IPS DF 4.7 (cell line): ENCODE measurements at regions not wholly inside any gene's neighbourhood (a gene's known extent, or its start where the extent isn't known, plus 50 kb on each side); places are given as distances from the start of the nearest gene placed in this dataset.

Experiments
- DNase-seq: peaks from one replicate; pipeline ENCODE4 v3.0.0-alpha.2; 2013; ENCODE audit warnings: low spot score; ENCODE audit errors: extremely low read depth

DNA sequence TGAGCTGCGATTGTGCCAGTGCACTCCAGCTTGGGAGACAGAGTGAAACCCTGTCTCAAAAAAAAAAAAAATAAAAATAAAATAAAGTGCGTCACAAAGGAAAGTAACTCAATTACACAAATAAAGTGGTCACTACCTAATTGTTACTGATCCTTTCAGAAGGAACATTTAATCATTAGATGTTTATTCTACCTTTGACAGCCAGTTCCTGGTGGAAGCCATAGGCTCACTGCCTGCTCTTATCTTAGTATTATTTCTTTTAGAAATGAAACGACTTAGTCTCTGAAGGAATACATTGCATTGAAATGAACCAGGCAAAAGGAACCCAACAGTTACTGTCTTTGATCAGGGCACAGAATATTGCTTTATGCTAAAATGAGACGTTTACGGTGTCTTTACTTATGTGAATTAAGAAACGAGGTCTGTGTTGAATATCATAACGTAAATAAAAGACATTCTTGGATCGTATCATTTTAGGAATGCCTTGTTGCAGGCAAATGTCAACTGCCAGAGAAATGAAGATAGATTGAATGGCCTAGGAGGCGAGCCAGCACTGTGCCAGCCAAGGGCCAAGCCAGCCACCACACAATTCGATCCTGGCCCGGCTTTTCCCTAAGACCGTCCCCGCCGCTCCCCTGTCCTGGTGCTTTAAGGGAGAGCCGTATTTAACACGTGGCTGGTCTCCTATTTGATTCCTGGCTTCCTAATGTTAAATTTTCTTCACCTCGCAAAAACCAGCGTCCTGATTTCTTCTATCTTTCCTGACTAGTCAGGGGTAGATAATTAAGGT, 136.7 kb upstream of the GMDS start:
- DNase-seq = no peak

DNA sequence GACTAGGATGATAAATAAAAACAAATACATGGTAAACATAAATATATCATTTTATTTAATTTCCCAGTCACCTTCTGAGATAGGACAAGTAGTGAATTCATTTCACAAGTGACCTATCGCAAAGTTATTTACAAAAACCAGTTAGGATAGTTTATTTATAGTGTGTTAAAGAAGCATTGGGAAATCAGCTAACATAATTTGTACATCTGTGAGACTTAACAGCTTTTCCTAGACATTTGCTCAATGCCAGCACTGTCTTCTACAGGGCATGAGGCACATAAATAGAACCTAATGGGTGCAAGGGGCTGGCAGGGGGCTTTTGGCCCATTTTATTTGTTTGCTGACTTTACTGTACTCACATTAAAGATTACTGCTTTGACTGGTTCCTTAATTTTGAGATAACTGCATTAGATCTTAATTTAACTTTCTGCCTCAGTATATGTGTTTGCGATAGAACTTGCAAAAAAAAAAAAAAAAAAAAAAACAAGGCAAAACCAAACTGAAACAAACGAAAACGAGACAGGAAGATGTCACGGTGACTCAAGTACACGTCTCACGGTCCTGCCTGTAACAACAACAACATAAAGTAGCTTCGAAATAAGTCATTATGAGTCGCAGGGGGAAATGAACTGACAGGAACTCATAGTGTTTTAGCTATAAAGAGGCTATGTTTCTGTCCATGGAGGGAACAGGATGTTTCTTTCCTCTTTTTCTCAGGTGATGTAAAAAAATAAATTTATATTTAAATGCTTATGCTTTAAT, 133.7 kb upstream of the GMDS start:
- DNase-seq = no peak

- no peak for DNase-seq
Measured at GRCh38 chr6:2378046-2378657, 132.7 kb upstream of the GMDS start.

GRCh38 chr6:2376429-2377355, 131.3 kb upstream of the GMDS start:
- DNase-seq = no peak

DNA sequence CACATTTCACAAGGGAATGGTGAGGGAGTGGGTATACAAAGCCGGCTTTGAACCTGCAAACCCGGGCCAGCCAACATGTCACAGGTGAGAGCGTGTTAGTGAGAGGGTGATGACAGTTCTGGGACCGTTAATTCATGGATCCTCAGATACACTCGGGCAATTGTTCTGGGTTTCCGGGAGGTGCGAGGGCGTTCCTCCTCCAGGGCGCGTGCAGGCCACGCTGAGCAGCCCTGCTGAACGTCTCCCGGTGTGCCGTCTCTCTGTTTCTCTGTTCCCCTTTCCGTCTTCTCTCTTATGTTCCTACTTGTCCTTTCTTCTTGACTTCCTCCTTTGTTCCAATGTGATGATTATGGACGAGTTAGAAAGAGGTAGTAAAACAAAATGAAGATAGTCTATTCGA, 130.0 kb upstream of the GMDS start:
- no peak for DNase-seq

DNA sequence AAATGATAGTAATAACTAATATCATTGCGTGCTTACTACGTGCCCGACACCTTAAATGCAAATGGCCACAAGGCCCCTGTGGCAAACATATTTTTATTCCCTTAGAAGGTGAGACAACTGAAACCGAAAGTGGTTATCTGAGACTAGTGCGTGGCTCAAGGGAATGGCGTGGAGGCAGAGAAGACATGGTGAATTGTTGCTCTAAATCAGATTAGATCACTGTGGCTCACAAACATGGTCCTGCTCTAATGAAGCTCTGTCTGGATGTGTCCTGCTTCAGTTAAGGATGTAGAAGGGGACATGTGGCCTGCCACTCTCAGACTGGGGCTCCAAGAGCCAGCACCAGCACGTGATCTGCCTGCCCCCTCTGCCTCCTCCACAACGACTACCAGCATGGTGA, 124.2 kb upstream of the GMDS start:
- no peak for DNase-seq

DNA sequence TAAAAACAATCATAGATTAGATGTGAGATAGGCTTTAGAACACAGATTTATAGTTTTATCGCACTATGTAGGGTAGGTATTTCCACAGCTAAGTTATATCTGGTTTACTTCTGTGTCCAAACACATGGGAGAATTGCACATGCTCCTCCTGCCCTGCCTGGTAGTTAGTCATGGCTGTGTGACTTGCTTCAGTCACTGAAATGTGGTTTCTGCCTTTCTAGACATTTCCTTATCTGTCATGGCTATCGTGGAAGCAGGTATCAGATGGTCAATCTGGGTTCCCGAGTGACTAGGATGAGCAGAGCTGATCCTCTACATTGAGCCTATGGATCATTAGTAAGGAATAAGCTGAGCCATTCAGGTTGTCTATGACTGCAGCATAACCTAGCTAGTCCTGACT, 117.8 kb upstream of the GMDS start:
- DNase-seq = no peak

GRCh38 chr6:2361195-2361594, 115.8 kb upstream of the GMDS start:
- DNase-seq = no peak

DNA sequence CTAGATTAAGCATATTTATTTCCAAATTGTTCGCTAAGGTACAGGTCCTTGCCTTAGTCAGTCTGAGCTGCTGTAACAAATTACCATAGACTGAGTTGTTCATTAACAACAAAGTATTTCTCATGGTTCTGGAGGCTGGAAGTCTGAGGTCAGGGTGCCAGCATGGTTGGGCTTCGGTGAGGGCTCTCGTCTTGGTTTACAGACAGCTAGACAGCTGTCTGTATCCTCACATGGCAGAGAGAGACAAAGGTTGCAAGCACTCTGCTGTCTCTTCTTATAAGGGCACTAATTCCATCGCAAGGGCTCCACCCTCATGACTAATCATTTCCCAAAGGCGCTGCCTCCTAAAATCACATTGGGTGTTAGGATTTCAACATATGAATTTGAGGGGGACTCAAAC, 115.3 kb upstream of the GMDS start:
- DNase-seq = no peak

- no peak for DNase-seq
Measured at GRCh38 chr6:2360126-2360525, 114.7 kb upstream of the GMDS start.

GRCh38 chr6:2355150-2355549, 109.7 kb upstream of the GMDS start:
- DNase-seq = no peak

DNA sequence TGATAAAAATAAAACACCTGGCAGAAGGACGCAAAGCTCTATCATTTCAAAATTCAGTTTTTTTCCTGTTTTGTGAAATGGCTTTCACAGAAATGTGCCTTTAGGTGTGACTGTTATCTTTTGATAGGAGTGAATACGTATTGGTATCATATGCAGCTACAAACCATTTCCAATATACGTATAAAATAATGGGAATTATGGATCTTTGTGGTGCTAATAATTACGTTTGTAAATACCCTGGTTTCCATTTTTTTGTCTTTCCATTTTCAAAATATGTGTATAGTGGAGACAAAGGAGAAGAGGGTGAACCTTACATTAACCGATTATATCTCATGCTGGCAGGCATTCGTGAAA, 108.7 kb upstream of the GMDS start:
- no peak for DNase-seq

DNA sequence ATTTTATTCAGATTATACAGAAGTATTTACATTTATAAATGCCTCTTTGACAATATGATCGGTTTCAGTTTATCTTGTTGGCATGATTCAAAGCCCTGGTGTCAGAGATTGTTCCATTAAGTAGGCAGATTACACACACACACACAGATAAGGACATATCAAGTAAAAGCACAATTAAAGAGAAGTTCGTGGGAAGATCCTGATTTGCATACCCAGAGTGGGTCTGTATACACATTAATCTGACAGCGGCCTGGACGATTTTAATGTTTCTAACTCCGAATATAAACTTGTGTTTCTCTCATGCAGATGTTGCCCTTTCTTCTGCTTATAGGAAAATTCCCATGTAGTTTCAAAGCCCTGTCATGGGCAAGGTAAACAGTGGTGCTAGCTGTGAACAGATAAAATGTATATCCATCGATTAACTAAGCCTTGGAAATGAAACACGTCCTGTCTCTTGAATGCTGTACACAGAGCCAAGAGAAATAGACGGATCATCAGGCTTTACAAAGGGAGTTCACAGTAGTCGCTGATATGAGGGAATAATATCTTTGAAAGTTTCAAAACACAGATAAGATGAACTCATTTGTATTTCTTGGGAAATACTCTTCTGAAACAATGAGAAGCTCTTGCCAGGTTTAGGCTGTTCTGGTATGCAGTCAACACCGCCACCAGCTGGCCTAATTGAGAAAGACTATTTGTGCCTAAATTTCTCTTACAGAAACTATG, 108.2 kb upstream of the GMDS start:
- DNase-seq = peak; percentile 16

DNA sequence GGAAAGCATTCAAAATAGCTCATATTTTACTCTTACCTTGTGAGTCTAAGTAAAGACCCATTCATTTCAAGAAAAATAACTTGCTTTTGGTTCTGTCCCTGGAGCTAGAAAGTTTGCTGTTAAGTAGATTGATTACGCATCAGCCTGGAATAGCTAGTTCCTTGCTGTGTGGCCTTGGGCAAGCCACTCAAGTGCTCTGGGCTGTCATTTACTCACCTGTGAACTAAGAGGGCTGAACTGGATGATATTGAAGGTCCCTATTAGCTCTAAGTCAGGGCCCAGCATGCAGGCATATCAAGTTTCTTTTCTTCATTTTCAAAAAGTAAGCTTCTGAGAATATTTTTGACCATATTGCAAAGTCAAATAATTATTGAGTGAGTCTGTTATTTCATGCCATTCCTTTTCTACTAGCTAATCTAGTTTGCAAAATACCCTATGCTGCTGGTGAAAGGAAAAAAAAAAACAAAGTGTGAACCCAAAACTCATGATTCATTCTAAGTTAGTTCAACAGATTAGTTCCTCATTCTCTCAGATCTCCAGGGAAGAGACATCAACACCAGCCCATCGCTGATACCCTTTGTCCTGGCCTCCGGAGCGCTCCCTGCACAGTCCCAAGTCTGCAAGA, 106.5 kb upstream of the GMDS start:
- DNase-seq = no peak

DNA sequence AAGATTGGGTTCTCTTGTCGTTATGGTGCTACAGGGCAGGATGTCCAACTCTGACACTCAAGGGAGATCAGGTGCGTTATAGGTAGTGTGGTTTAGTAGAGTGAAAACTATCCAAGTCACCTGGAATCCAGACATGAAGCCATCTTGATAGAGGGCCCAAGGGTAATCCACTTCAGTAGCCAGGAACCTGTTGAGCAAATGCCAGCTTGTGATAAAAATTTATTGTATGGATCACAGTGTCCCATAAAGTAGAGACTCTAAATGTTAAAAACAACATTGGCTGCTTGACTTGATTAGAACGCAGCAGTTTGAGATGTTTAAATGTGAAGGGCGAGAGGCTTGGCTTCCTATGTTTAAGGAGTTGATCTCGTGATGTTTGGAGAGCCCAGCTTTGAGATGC, 105.7 kb upstream of the GMDS start:
- no peak for DNase-seq

DNA sequence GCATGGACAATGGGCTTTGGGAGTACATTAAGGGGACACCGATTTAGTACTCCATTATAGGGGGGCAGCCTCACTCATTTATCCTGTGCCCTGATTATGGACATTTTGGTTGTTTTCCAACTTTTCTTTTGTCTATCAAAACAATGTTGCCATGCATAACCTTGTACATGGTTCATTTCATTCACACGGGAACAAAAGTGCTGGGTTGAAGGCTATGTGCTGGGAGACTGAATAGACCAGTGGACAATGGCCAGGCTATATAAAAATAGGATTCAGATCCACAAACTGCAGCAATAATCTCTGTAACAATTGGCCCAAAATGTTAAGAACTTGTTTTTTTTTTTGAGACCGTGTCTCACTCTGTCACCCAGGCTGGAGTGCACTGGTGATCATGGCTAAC, 100.7 kb upstream of the GMDS start:
- DNase-seq = no peak

- no peak for DNase-seq
Measured at GRCh38 chr6:2344319-2344905, 99.0 kb upstream of the GMDS start.

DNA sequence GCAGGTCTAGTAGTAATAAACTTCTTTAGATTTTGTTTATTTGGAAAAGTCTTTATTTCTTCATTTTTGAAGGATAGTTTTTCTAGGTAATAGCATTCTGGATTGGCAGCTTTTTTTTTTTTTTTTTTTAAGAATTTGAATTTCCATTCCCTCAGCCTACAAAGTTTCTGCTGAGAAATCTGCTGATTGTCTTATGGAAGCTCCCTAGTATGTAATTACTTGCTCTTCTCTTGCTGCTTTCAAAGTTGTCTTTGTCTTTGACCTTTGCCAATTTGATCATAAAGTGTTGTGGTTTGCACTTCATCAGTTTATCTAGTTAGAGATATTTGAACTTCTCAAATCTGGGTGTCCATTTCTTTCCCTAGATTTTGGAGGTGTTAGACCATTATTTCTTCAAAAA, 82.2 kb upstream of the GMDS start:
- DNase-seq = no peak

DNA sequence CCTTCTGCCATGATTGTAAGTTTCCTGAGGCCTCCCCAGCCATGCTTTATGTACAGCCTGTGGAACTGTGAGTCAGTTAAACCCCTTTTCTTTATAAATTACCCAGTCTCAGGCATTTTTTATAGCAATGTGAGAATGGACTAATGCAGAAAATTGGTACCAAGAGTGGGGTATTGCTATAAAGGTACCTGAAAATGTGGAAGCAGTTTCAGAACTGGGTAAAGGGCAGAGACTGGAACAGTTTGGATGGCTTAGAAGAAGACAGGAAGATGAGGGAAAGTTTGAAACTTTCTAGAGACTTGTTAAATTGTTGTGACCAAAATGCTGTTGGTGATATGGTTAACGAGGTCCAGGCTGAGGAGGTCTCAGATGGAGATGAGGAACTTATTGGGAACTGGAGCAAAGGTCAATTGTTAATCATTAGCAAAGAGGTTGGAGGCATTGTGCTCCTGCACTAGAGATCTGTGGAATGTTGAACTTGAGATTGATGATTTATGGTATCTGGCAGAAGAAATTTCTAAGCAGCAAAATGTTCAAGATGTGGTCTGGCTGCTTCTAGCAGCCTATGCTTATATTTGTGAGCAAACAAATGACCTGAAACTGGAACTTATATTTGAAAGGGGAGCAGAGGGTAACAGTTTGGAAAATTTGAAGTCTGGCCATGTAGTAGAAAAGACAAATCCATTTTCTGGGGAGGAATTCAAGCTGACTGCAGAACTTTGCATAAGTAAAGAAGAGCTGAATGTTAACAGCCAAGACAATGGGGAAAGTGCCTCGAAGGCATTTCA, 79.0 kb upstream of the GMDS start:
- no peak for DNase-seq
